ENCODE measurements at regions not wholly inside any gene's neighbourhood (a gene's known extent, or its start where the extent isn't known, plus 50 kb on each side); places are given as distances from the start of the nearest gene placed in this dataset.

DNA sequence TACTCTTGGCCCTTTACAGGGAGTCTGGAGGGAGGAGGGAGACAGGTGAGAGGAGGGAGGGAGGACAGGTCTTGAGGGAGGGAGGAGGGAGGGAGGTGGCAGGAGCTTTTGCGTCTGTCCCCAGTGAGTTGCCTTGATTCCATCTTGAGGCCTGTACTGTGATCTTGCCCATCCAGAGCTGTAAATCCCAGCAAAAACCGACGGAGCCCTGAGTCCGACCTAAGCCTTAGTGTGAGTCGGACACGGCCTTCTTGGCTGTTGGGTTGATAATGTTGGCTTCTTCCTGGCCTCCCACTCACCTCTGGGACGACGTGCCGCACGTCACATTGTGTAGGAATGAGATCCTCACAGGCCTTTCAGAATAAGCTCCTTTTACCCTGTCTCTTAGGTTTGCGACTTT, 72.5 kb downstream of the RGS12 start:
- intact Hi-C loops (cut with DNase I; ENCODE audit: low total_unique reads), result no loop called here
- WGBS, 2 donors, result 95 to 97% methylated on average over 11 of the region's 11 CpGs
- H3K4me3 ChIP-seq (ENCODE audit: low read depth, poor library complexity, severe bottlenecking), result no peak overlapping the region
- DNase-seq (ENCODE audit: low spot score in 2 of 2), result no peak
- TF ChIP-seq, protein P1, sequence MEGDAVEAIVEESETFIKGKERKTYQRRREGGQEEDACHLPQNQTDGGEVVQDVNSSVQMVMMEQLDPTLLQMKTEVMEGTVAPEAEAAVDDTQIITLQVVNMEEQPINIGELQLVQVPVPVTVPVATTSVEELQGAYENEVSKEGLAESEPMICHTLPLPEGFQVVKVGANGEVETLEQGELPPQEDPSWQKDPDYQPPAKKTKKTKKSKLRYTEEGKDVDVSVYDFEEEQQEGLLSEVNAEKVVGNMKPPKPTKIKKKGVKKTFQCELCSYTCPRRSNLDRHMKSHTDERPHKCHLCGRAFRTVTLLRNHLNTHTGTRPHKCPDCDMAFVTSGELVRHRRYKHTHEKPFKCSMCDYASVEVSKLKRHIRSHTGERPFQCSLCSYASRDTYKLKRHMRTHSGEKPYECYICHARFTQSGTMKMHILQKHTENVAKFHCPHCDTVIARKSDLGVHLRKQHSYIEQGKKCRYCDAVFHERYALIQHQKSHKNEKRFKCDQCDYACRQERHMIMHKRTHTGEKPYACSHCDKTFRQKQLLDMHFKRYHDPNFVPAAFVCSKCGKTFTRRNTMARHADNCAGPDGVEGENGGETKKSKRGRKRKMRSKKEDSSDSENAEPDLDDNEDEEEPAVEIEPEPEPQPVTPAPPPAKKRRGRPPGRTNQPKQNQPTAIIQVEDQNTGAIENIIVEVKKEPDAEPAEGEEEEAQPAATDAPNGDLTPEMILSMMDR (IDR thresholded peaks at IDR 0.05), result no peak
- TF ChIP-seq POLR2A (IDR thresholded peaks at IDR 0.05), result no peak

DNA sequence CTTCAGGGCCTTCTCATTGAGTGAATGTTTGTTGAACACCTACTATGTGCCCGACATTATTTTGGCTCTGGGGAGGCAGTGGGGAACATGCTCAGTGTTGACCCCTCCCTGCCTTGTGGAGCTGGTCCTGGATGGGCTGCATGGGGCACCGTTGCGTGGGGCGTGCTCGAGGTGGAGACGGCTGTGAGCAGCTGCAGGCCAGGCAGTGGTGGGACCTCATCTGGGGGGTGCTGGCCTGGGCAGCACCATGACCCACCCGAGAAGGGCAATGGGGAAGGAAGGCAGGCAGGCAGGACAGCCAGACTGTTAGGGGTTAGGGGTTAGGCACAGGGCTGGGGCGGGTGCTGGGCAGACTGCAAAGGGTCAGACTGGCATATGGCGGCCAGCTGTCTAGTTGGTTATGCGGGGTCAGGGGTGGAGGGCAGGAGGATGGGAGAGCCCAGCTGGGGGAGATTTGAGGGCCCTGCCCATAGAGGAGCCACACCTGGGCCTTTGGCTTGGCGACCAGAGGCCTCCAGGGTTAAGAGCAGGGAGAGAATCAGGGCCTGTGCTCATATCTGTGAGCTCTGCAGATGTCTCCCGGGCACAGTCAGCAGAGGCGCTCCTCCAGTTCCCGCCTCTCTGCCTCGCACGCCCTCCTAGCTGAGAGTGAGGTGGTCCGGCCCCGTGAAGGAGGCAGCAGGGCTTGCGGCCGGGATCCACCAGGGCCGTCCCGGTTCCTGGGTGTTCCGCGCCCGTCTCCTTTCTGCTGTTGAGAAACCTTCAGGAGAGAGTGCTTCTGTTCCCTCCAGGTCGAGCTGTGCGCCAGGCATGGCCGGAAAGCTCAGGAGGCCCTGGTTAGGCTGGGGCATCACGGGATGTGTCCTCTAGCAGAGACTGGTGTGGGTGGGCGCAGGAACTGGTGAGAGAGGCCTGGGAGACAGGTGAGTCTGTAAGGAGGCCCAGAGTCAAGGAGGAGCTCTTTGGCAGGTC, 73.3 kb downstream of the RGS12 start:
- WGBS, 2 donors, result 88 to 92% methylated on average over 29 to 30 of the region's 30 CpGs
- TF ChIP-seq POLR2A (IDR thresholded peaks at IDR 0.05), result no peak
- TF ChIP-seq, protein P1 (IDR thresholded peaks at IDR 0.05), result no peak
- DNase-seq (ENCODE audit: low spot score in 2 of 2), result no peak
- H3K4me3 ChIP-seq (ENCODE audit: low read depth, poor library complexity, severe bottlenecking), result no peak overlapping the region
- intact Hi-C loops (cut with DNase I; ENCODE audit: low total_unique reads), result no loop called here

DNA sequence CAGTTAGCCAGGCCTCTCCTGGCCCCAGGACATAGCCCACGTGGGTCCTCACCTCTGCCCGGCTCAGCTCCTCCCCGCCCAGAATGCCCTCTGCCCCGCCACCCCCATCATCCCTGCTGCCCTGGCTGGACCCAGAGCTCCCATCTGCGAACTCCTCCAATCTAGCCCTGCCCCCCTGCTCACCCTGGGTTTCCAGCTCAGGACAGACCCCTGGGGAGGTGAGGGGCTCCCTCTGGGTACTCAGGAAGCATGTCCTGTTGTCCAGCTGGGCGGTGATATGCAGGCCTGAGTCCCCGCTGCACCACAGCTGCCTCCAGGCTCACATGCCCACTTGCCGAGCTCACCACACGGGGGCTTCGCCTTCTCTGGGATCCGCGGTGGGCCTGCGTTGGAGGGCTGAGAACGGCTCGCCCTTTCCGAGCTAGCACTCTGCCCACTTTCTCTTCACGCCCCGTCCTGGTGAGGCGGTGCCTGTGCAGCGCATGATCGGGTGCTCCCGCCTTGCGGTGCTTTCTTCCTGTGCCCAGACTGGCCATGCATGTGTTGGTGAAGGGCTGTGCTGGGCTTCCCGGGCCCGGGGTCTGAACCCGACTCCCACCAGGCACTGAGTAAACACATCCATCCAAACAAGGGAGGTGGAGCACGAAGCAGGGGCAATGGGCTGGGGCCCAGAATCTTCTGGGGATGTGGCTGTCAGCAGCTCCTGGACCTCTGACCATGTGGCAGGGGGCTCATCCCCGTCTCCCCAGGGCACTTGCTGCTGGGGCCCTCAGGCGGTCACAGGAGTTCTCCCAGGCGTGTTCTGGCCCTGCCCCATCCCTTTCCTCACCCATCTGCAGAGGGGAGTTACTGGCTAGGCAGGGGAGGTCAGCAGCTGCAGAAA, 74.3 kb downstream of the RGS12 start:
- intact Hi-C loops (cut with DNase I; ENCODE audit: low total_unique reads), result no loop called here

DNA sequence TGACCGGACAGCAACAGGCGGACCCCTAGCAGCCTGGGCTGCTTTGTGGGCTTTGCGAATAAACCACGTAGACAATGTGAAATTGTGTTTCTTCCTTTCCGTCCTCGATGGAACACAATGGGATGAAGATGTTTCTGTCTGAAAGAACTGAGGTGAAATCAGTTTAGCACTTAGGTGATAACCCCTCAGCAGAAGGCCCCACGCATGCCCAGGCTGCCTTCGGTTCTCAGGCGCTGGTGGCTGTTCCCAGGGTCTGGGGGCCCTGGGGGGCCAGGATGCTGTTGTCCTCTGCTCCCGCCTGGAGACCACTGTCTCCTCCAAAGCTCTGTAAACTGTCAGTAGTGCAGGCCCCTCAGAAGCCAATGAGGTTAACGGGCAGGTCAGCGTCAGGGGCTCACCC, 73.9 kb upstream of the HGFAC start:
- no peak overlapping the region for H3K4me3 ChIP-seq (ENCODE audit: low read depth, poor library complexity, severe bottlenecking)
- no peak for TF ChIP-seq POLR2A (IDR thresholded peaks at IDR 0.05)
- TF ChIP-seq, protein P1 (IDR thresholded peaks at IDR 0.05), result no peak
- WGBS, 2 donors, result 95 to 98% methylated on average over 12 of the region's 12 CpGs
- no peak for DNase-seq (ENCODE audit: low spot score in 2 of 2)
- intact Hi-C loops (cut with DNase I; ENCODE audit: low total_unique reads), result no loop called here

More for the DNA sequence above, 74.3 kb downstream of the RGS12 start:
- no peak overlapping the region for H3K4me3 ChIP-seq (ENCODE audit: low read depth, poor library complexity, severe bottlenecking)
- no peak for DNase-seq (ENCODE audit: low spot score in 2 of 2)
- 90 to 91% methylated on average over 29 to 30 of the region's 30 CpGs for WGBS, 2 donors
- TF ChIP-seq, protein P1 (IDR thresholded peaks at IDR 0.05), result no peak
- TF ChIP-seq POLR2A (IDR thresholded peaks at IDR 0.05), result no peak

DNA sequence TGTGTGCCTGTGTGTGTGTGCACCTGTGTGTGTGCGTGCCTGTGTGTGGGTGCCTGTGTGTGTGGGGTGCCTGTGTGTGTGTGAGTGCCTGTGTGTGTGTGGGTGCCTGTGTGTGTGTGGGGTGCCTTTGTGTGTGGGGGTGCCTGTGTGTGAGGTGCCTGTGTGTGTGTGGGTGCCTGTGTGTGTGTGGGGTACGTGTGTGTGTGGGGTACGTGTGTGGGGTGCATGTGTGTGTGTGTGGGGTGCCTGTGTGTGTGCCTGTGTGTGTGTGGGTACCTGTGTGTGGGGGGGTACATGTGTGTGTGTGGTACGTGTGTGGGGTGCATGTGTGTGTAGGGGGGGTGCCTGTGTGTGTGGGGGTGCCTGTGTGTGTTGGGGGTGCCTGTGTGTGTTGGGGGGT, 73.4 kb upstream of the HGFAC start:
- no peak overlapping the region for H3K4me3 ChIP-seq (ENCODE audit: low read depth, poor library complexity, severe bottlenecking)
- intact Hi-C loops (cut with DNase I; ENCODE audit: low total_unique reads), result no loop called here
- no peak for TF ChIP-seq POLR2A (IDR thresholded peaks at IDR 0.05)
- TF ChIP-seq, protein P1 (IDR thresholded peaks at IDR 0.05), result no peak
- no peak for DNase-seq (ENCODE audit: low spot score in 2 of 2)
- 88% methylated on average over 3 to 4 of the region's 4 CpGs for WGBS, 2 donors

All from lower leg skin (tissue), 4 donors.